ENCODE measurements at regions not wholly inside any gene's neighbourhood (a gene's known extent, or its start where the extent isn't known, plus 50 kb on each side); places are given as distances from the start of the nearest gene placed in this dataset.

- Histone ChIP-seq H3K27me3 (ENCODE audit: control insufficient read depth in 2 of 2, insufficient read depth in 2 of 2, low read length in 2 of 2) (peaks cover 0 to 24% of the 10 kb centered on the region in 2 experiments; a peak in 2 of 5 replicates), H3K4me1 (replicated peaks in 1 of 2; ENCODE audit: control insufficient read depth in 2 of 2, insufficient read depth in 2 of 2, low read length in 2 of 2) (no peaks in the 10 kb centered on the region; a peak in 2 of 5 replicates), H3K4me2 (ENCODE audit: insufficient read depth, low read length) (no peak overlapping the region), H3K27ac (ENCODE audit: extremely low read depth, low read depth, low read length) (no peak overlapping the region), H2AFZ (ENCODE audit: low read depth, low read length) (no peak overlapping the region), H3K9me3 (replicated peaks; ENCODE audit: control insufficient read depth, insufficient read depth, low read depth, low read length) (no peaks in the 10 kb centered on the region), H3K9ac (ENCODE audit: insufficient read depth in 1 of 2, low read depth in 2 of 2, low read length in 2 of 2) (no peak overlapping the region), H3K36me3 (ENCODE audit: control insufficient read depth, insufficient read depth, low read length) (no peaks in the 10 kb centered on the region), H4K20me1 (replicated peaks; ENCODE audit: control insufficient read depth, insufficient read depth, low read length) (no peaks in the 10 kb centered on the region), H3K9me1 (ENCODE audit: control insufficient read depth, insufficient read depth, low read length) (no peaks in the 10 kb centered on the region), H3K79me2 (ENCODE audit: control insufficient read depth, insufficient read depth, low read length) (no peaks in the 10 kb centered on the region), H3K4me3 (no peak overlapping the region)
- 1% methylated on average over 6 of the region's 6 CpGs for WGBS (ENCODE audit: insufficient coverage, low coverage, missing lambda C conversion rate)
- no peak for FAIRE-seq
- ChIA-PET POLR2A (no interaction called here), CTCF (ENCODE audit: low intra/inter-chr PET ratio) (interaction anchor here (0.7 kb wide), 1 partner anchor 14 kb away, joined by 3 read pairs; no protein-coding TSS in a partner anchor)
- TF ChIP-seq OTX1 (CRISPR knock-in tag; IDR thresholded peaks at IDR 0.05) (no peak), TRIM24 (IDR thresholded peaks at IDR 0.05) (no peak), TRIM28 (IDR thresholded peaks at IDR 0.05) (no peak), DPF2 (IDR thresholded peaks at IDR 0.05) (no peak), HES1 (IDR thresholded peaks at IDR 0.05; ENCODE audit: low read depth) (no peak)
- BruUV-seq (replicated peaks) = no TSS peak
- intact Hi-C loops (cut with micrococcal nuclease) = no loop called here
- no peak for DNase-seq (ENCODE audit: extremely low read depth in 1 of 4, low spot score in 3 of 4)
- no peak for ATAC-seq
- in situ Hi-C loops (cut with MboI) = no loop called here
Measured at GRCh38 chr10:113320987-113321386, 231.9 kb upstream of the HABP2 start.

GRCh38 chr10:113322843-113323242 is 230.0 kb upstream of the HABP2 start:
- no peaks in the 10 kb centered on the region for H4K20me1 ChIP-seq (replicated peaks; ENCODE audit: control insufficient read depth, insufficient read depth, low read length)
- ATAC-seq = no peak
- H3K79me2 ChIP-seq (ENCODE audit: control insufficient read depth, insufficient read depth, low read length) = no peaks in the 10 kb centered on the region
- intact Hi-C loops (cut with micrococcal nuclease) = no loop called here
- H3K9ac ChIP-seq (ENCODE audit: insufficient read depth in 1 of 2, low read depth in 2 of 2, low read length in 2 of 2) = no peak overlapping the region
- BruUV-seq (replicated peaks) = no TSS peak
- H3K9me1 ChIP-seq (ENCODE audit: control insufficient read depth, insufficient read depth, low read length) = no peaks in the 10 kb centered on the region
- no peak overlapping the region for H2AFZ ChIP-seq (ENCODE audit: low read depth, low read length)
- in situ Hi-C loops (cut with MboI) = no loop called here
- ChIA-PET POLR2A (no interaction called here), CTCF (ENCODE audit: low intra/inter-chr PET ratio) (no interaction called here)
- no peak for FAIRE-seq
- peaks cover 0 to 2% of the 10 kb centered on the region in 2 experiments; a peak in 2 of 5 replicates for H3K4me1 ChIP-seq (replicated peaks in 1 of 2; ENCODE audit: control insufficient read depth in 2 of 2, insufficient read depth in 2 of 2, low read length in 2 of 2)
- no peak overlapping the region for H3K4me3 ChIP-seq
- peaks cover 0 to 23% of the 10 kb centered on the region in 2 experiments; a peak in 2 of 5 replicates for H3K27me3 ChIP-seq (ENCODE audit: control insufficient read depth in 2 of 2, insufficient read depth in 2 of 2, low read length in 2 of 2)
- H3K9me3 ChIP-seq (replicated peaks; ENCODE audit: control insufficient read depth, insufficient read depth, low read depth, low read length) = no peaks in the 10 kb centered on the region
- H3K27ac ChIP-seq (ENCODE audit: extremely low read depth, low read depth, low read length) = no peak overlapping the region
- no peaks in the 10 kb centered on the region for H3K36me3 ChIP-seq (ENCODE audit: control insufficient read depth, insufficient read depth, low read length)
- H3K4me2 ChIP-seq (ENCODE audit: insufficient read depth, low read length) = no peak overlapping the region
- WGBS (ENCODE audit: insufficient coverage, low coverage, missing lambda C conversion rate) = 0% methylated on average over 2 of the region's 4 CpGs
- no peak for DNase-seq (ENCODE audit: extremely low read depth in 1 of 4, low spot score in 3 of 4)
- TF ChIP-seq YY1 (IDR thresholded peaks at IDR 0.05; ENCODE audit: borderline replicate concordance in 1 of 3, control insufficient read depth in 1 of 3, extremely low read depth in 1 of 3, insufficient read depth in 3 of 3, insufficient read length in 1 of 3, insufficient replicate concordance in 2 of 3, low read depth in 1 of 3, low read length in 2 of 3) (no peak), ZNF212 (CRISPR knock-in tag; IDR thresholded peaks at IDR 0.05) (no peak), KAT2B (IDR thresholded peaks at IDR 0.05; ENCODE audit: low read depth, low read length) (no peak), ZNF232 (CRISPR knock-in tag; IDR thresholded peaks at IDR 0.05) (no peak), CSDE1 (IDR thresholded peaks at IDR 0.05) (no peak), USF1 (CRISPR knock-in tag; IDR thresholded peaks at IDR 0.05) (no peak), IRF2 (CRISPR knock-in tag; IDR thresholded peaks at IDR 0.05) (no peak), NFE2L1 (tag; IDR thresholded peaks at IDR 0.05; ENCODE audit: borderline replicate concordance, low read depth) (no peak), GATAD2B (IDR thresholded peaks at IDR 0.05; ENCODE audit: borderline replicate concordance) (no peak), ZNF395 (CRISPR knock-in tag; IDR thresholded peaks at IDR 0.05) (no peak), OTX1 (CRISPR knock-in tag; IDR thresholded peaks at IDR 0.05) (no peak), NR3C1 (CRISPR knock-in tag; IDR thresholded peaks at IDR 0.05) (no peak)

All from K562 (cell line).